Panc1 (cell line): ENCODE measurements at regions not wholly inside any gene's neighbourhood (a gene's known extent, or its start where the extent isn't known, plus 50 kb on each side); places are given as distances from the start of the nearest gene placed in this dataset.

Experiments used
- ATAC-seq: fragments of 200-7000 bp; cut with Tn5 transposase; 2 replicates; pipeline ENCODE4 v1.9.1; 2020; ENCODE audit warnings: mild to moderate bottlenecking, moderate library complexity
- BruUV-seq: library from RNA; stranded (reverse); fragments of 400-500 nt; replicated peaks from 2 replicates; lab custom pipeline; 2021; lab: Mats Ljungman, UMichigan
- CTCF ChIA-PET: fragments of 300-600 bp; sonication (Branson Sonifier 250); formaldehyde crosslinking; loops from one replicate; lab custom pipeline; 2022; ENCODE audit warnings: antibody characterized with exemption; lab: Charles Lee
- POLR2A ChIA-PET: fragments of 300-600 bp; sonication (Branson Sonifier 250); formaldehyde crosslinking; loops from one replicate; lab custom pipeline; 2022; ENCODE audit warnings: antibody characterized with exemption; lab: Charles Lee
- DNase-seq: peaks from one replicate; pipeline ENCODE4 v3.0.0-alpha.2; 2010; ENCODE audit warnings: low read depth, low spot score
- H3K27ac ChIP-seq: 2 replicates; pipeline ENCODE4 v1.5.1; 2011; ENCODE audit warnings: mild to moderate bottlenecking, low read length, inconsistent platforms
- H3K27me3 ChIP-seq: fragments of 200-500 bp; sonication (Bioruptor generic); 2 replicates; pipeline ENCODE4 v1.6.0; 2014; ENCODE audit warnings: low read length, inconsistent platforms; ENCODE audit not compliant: control insufficient read depth, insufficient read depth
- H3K36me3 ChIP-seq: fragments of 200-500 bp; sonication (Bioruptor generic); 2 replicates; pipeline ENCODE4 v1.5.1; 2014; ENCODE audit warnings: inconsistent platforms, mild to moderate bottlenecking, low read length, moderate library complexity; ENCODE audit not compliant: control insufficient read depth, insufficient read depth
- H3K4me1 ChIP-seq: 2 replicates; pipeline ENCODE4 v1.5.1; 2011; ENCODE audit warnings: inconsistent platforms, mild to moderate bottlenecking, low read length, moderate library complexity; ENCODE audit not compliant: control insufficient read depth, insufficient read depth
- H3K4me3 ChIP-seq, 2 experiments: 2 replicates each; pipeline ENCODE4 v1.5.1; 2011 to 2012; ENCODE audit warnings: low read depth in 2 of 2, low read length in 2 of 2, mild to moderate bottlenecking in 2 of 2, inconsistent platforms in 1 of 2, moderate library complexity in 1 of 2
- H3K9me3 ChIP-seq: fragments of 200-500 bp; sonication (Bioruptor generic); 2 replicates; pipeline ENCODE4 v1.5.1; 2014; ENCODE audit warnings: low read depth, mild to moderate bottlenecking, inconsistent platforms, low read length, moderate library complexity; ENCODE audit not compliant: control insufficient read depth, insufficient read depth
- CTCF ChIP-seq: fragments of 450-650 bp; IDR thresholded peaks from 2 replicates; pipeline ENCODE4 v1.5.1; 2017; ENCODE audit warnings: mild to moderate bottlenecking
- POLR2AphosphoS5 ChIP-seq: IDR thresholded peaks from 2 replicates; pipeline ENCODE4 v1.6.1; 2012; ENCODE audit warnings: mild to moderate bottlenecking, low read depth, low read length, moderate library complexity
- SIN3A ChIP-seq: IDR thresholded peaks from 2 replicates; pipeline ENCODE4 v1.6.1; 2012; ENCODE audit warnings: low read depth, mild to moderate bottlenecking, low read length, moderate library complexity, borderline replicate concordance; ENCODE audit not compliant: insufficient read depth
- TCF7L2 ChIP-seq: IDR thresholded peaks from 2 replicates; pipeline ENCODE4 v1.6.1; 2011; ENCODE audit warnings: mild to moderate bottlenecking, low read depth, low read length, inconsistent platforms
- in situ Hi-C: cut with HindIII; loops from 2 replicates; pipeline ENCODE4 v1.10.0; 2016; ENCODE audit warnings: low sequenced_read_pairs, low pct_unique_long_range_greater_than_20kb
- intact Hi-C: fragments of 100-400 bp; cut with micrococcal nuclease; formaldehyde crosslinking; loops from one replicate; pipeline ENCODE4 v1.10.0; 2022; ENCODE audit not compliant: unreplicated experiment
- TF ChIP-seq, protein P1 (sequence below), 2 experiments: IDR thresholded peaks; 2 replicates each; pipeline ENCODE4 v1.6.1; 2011 to 2012; ENCODE audit warnings: low read depth in 2 of 2, control low read depth in 1 of 2, low read length in 1 of 2, mild to moderate bottlenecking in 1 of 2, moderate library complexity in 1 of 2; ENCODE audit not compliant: insufficient read depth in 1 of 2

DNA sequence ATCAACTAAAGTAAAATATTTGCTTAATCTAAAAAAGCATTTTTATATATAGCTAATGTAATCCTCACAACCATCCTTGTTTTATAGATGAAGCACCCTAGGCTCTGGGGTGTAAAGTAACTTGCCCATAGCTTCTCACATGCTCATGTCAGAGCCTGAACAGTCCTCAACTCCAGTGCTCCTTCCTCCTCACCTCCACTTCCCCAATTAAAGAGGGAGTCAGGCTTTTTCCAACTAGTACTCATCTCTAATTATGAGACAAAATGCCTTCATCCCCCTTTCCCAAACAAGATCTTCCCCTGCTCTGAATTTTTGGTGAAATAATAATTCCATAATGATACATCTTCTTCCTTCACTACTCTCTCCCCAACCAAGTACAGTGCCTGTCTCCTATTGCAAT is 290.8 kb upstream of the PRDM1 start:
- POLR2A ChIA-PET, result no interaction called here
- ATAC-seq (no peak), DNase-seq (no peak)
- intact Hi-C loops, result no loop called here
- no peaks in the 10 kb centered on the region for H3K27me3 ChIP-seq
- BruUV-seq, result no TSS peak
- TF ChIP-seq CTCF (no peak), TCF7L2 (no peak), POLR2AphosphoS5 (no peak), SIN3A (no peak)
- TF ChIP-seq, protein P1, sequence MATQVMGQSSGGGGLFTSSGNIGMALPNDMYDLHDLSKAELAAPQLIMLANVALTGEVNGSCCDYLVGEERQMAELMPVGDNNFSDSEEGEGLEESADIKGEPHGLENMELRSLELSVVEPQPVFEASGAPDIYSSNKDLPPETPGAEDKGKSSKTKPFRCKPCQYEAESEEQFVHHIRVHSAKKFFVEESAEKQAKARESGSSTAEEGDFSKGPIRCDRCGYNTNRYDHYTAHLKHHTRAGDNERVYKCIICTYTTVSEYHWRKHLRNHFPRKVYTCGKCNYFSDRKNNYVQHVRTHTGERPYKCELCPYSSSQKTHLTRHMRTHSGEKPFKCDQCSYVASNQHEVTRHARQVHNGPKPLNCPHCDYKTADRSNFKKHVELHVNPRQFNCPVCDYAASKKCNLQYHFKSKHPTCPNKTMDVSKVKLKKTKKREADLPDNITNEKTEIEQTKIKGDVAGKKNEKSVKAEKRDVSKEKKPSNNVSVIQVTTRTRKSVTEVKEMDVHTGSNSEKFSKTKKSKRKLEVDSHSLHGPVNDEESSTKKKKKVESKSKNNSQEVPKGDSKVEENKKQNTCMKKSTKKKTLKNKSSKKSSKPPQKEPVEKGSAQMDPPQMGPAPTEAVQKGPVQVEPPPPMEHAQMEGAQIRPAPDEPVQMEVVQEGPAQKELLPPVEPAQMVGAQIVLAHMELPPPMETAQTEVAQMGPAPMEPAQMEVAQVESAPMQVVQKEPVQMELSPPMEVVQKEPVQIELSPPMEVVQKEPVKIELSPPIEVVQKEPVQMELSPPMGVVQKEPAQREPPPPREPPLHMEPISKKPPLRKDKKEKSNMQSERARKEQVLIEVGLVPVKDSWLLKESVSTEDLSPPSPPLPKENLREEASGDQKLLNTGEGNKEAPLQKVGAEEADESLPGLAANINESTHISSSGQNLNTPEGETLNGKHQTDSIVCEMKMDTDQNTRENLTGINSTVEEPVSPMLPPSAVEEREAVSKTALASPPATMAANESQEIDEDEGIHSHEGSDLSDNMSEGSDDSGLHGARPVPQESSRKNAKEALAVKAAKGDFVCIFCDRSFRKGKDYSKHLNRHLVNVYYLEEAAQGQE (IDR thresholded peaks at IDR 0.05; ENCODE audit: insufficient read depth in 1 of 2, low read depth in 2 of 2, low read length in 1 of 2), result no peak
- peak overlapping the region; percentile 11 for H3K27ac ChIP-seq
- CTCF ChIA-PET, result no interaction called here
- in situ Hi-C loops, result no loop called here
- H3K36me3 ChIP-seq, result no peaks in the 10 kb centered on the region
- H3K4me3 ChIP-seq, result no peak overlapping the region
- H3K9me3 ChIP-seq, result no peaks in the 10 kb centered on the region
- peaks cover 5% of the 10 kb centered on the region; the same call in 1 of the 2 replicates for H3K4me1 ChIP-seq

DNA sequence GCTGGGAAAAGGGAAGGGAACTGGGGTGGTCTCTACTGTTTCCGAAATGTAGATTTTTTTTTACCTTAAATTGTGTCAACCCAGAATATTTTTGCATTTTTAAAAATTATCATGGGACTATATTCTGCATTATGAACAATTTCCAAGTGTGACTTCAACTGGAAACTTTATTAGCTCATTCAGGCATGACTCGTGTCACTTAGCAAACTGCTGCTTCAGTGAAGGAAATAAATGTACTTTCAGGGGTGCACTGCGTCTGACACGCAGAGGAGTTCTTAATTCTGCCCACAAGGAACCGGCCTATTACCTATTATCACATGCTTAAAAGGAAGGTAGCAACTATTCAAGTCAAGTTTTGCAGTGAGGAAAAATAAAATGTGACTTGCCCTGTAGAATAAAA is 291.3 kb upstream of the PRDM1 start:
- no peak overlapping the region; the same call in 1 of the 2 replicates for H3K27ac ChIP-seq
- in situ Hi-C loops (no loop called here), intact Hi-C loops (no loop called here)
- no peaks in the 10 kb centered on the region for H3K27me3 ChIP-seq
- ATAC-seq (no peak), DNase-seq (no peak)
- no TSS peak for BruUV-seq
- H3K4me3 ChIP-seq, result no peak overlapping the region
- H3K9me3 ChIP-seq, result no peaks in the 10 kb centered on the region
- CTCF ChIA-PET, result no interaction called here
- TF ChIP-seq POLR2AphosphoS5 (no peak), SIN3A (no peak), CTCF (no peak), TCF7L2 (no peak)
- TF ChIP-seq, protein P1 (IDR thresholded peaks at IDR 0.05; ENCODE audit: insufficient read depth in 1 of 2, low read depth in 2 of 2, low read length in 1 of 2), result no peak
- no peaks in the 10 kb centered on the region for H3K36me3 ChIP-seq
- peaks cover 5% of the 10 kb centered on the region; the same call in 1 of the 2 replicates for H3K4me1 ChIP-seq
- POLR2A ChIA-PET, result no interaction called here
